ENCODE measurements at regions not wholly inside any gene's neighbourhood (a gene's known extent, or its start where the extent isn't known, plus 50 kb on each side); places are given as distances from the start of the nearest gene placed in this dataset.

DNA sequence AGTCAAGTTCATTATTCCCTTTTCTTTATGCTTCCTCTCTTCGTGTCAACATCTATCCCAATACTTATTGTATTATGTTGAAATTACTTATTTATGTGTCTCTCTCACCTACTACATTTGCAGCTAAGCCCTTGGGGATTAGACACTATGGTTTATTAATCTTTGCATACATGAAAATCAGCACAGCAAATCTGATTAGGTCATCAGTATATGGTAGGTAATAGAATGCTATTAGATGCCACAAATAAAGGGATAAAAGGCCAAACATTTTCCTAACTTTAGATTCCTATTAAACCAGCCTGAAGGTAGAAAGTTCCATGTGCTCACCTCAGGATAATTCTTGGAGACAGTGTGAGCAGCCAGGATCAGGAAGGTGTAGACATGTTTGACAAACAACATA, 490.1 kb upstream of the MPDZ start:
- TF ChIP-seq CTCF (IDR thresholded peaks at IDR 0.05) (no peak), POLR2AphosphoS5 (IDR thresholded peaks at IDR 0.05) (no peak), EP300 (IDR thresholded peaks at IDR 0.05) (no peak)

Measured in suprapubic skin (tissue), 4 donors.